ENCODE measurements at regions not wholly inside any gene's neighbourhood (a gene's known extent, or its start where the extent isn't known, plus 50 kb on each side); places are given as distances from the start of the nearest gene placed in this dataset.
"Not testable (repeated sequence)": the region's sequence is repeated elsewhere in the genome, so short reads cannot be mapped to it uniquely, and the experiment has no call there.

- no peak for DNase-seq (ENCODE audit: low read depth)
- H3K4me3 ChIP-seq (ENCODE audit: low read depth, low read length), result no peak overlapping the region
- TF ChIP-seq CTCF (conservative IDR thresholded peaks at IDR 0.05; ENCODE audit: low read depth, low read length), result no peak
Observed at GRCh38 chr2:433216-433615, 145.3 kb upstream of the ALKAL2 start.

- DNase-seq (ENCODE audit: low read depth), result no peak
- no peak overlapping the region for H3K4me3 ChIP-seq (ENCODE audit: low read depth, low read length)
- TF ChIP-seq CTCF (conservative IDR thresholded peaks at IDR 0.05; ENCODE audit: low read depth, low read length), result no peak
Observed at GRCh38 chr2:430291-431040, 142.6 kb upstream of the ALKAL2 start.

GRCh38 chr2:429575-430254 lies 141.8 kb upstream of the ALKAL2 start:
- H3K4me3 ChIP-seq (ENCODE audit: low read depth, low read length), result no peak overlapping the region
- no peak for TF ChIP-seq CTCF (conservative IDR thresholded peaks at IDR 0.05; ENCODE audit: low read depth, low read length)
- DNase-seq (ENCODE audit: low read depth), result no peak

- no peak for TF ChIP-seq CTCF (conservative IDR thresholded peaks at IDR 0.05; ENCODE audit: low read depth, low read length)
- no peak overlapping the region for H3K4me3 ChIP-seq (ENCODE audit: low read depth, low read length)
- DNase-seq (ENCODE audit: low read depth), result no peak
Observed at GRCh38 chr2:429142-429541, 141.3 kb upstream of the ALKAL2 start.

- no peak overlapping the region for H3K4me3 ChIP-seq (ENCODE audit: low read depth, low read length)
- DNase-seq (ENCODE audit: low read depth), result no peak
- no peak for TF ChIP-seq CTCF (conservative IDR thresholded peaks at IDR 0.05; ENCODE audit: low read depth, low read length)
Observed at GRCh38 chr2:428591-428990, 140.7 kb upstream of the ALKAL2 start.

- DNase-seq (ENCODE audit: low read depth); H3K4me3 ChIP-seq (ENCODE audit: low read depth, low read length): not testable (repeated sequence)
Observed at GRCh38 chr2:426696-427095, 138.8 kb upstream of the ALKAL2 start.

- no peak overlapping the region for H3K4me3 ChIP-seq (ENCODE audit: low read depth, low read length)
- DNase-seq (ENCODE audit: low read depth), result no peak
- no peak for TF ChIP-seq CTCF (conservative IDR thresholded peaks at IDR 0.05; ENCODE audit: low read depth, low read length)
Observed at GRCh38 chr2:425947-426346, 138.1 kb upstream of the ALKAL2 start.

Data from choroid plexus epithelial cell (primary cell).